Osteoblast (primary cell): ENCODE measurements at regions not wholly inside any gene's neighbourhood (a gene's known extent, or its start where the extent isn't known, plus 50 kb on each side); places are given as distances from the start of the nearest gene placed in this dataset.

ENCODE experiments used
- DNase-seq: peaks from one replicate; pipeline ENCODE4 v3.0.0; 2011; ENCODE audit warnings: low spot score, mixed read lengths; ENCODE audit not compliant: insufficient read length; ENCODE audit errors: missing footprints
- H2AFZ ChIP-seq: 2 replicates; pipeline ENCODE4 v1.6.0; 2011; ENCODE audit warnings: mild to moderate bottlenecking, low read length
- H3K27ac ChIP-seq: 2 replicates; pipeline ENCODE4 v1.5.1; 2011; ENCODE audit warnings: mild to moderate bottlenecking, low read depth, low read length, moderate library complexity
- H3K27me3 ChIP-seq: 2 replicates; pipeline ENCODE4 v1.6.0; 2012; ENCODE audit warnings: mild to moderate bottlenecking, control low read depth, inconsistent platforms, low read length, moderate library complexity; ENCODE audit not compliant: insufficient read depth
- H3K36me3 ChIP-seq: 2 replicates; pipeline ENCODE4 v1.5.1; 2011; ENCODE audit warnings: mild to moderate bottlenecking, low read length, control low read depth, moderate library complexity; ENCODE audit not compliant: insufficient read depth
- H3K4me1 ChIP-seq: 2 replicates; pipeline ENCODE4 v1.5.1; 2011; ENCODE audit warnings: mild to moderate bottlenecking, low read length, control low read depth, moderate library complexity; ENCODE audit not compliant: insufficient read depth
- H3K4me2 ChIP-seq: 2 replicates; pipeline ENCODE4 v1.6.0; 2011; ENCODE audit warnings: mild to moderate bottlenecking, low read length; ENCODE audit not compliant: insufficient read depth
- H3K4me3 ChIP-seq: fragments of 200-600 bp; sonication (generic); 3 replicates; pipeline ENCODE4 v1.5.1; 2012; ENCODE audit warnings: mild to moderate bottlenecking, low read length, inconsistent platforms; ENCODE audit not compliant: insufficient read depth
- H3K79me2 ChIP-seq: 2 replicates; pipeline ENCODE4 v1.6.0; 2012; ENCODE audit warnings: mild to moderate bottlenecking, low read length, control low read depth, inconsistent platforms; ENCODE audit not compliant: insufficient read depth
- H3K9me3 ChIP-seq: 2 replicates; pipeline ENCODE4 v1.5.1; 2011; ENCODE audit warnings: low read depth, low read length, control low read depth
- H4K20me1 ChIP-seq: 2 replicates; pipeline ENCODE4 v1.6.0; 2012; ENCODE audit warnings: mild to moderate bottlenecking, low read length, control low read depth; ENCODE audit not compliant: insufficient read depth
- CTCF ChIP-seq: IDR thresholded peaks from 2 replicates; pipeline ENCODE4 v1.5.1; 2011; ENCODE audit warnings: mild to moderate bottlenecking, low read depth, low read length, moderate library complexity; ENCODE audit errors: extremely low read depth

GRCh38 chr12:28640519-28640918 is 450.3 kb downstream of the CCDC91 start:
- H3K9me3 ChIP-seq, result no peaks in the 10 kb centered on the region
- peaks cover 3% of the 10 kb centered on the region for H3K27me3 ChIP-seq
- no peak for TF ChIP-seq CTCF
- H4K20me1 ChIP-seq, result no peaks in the 10 kb centered on the region
- no peaks in the 10 kb centered on the region for H3K79me2 ChIP-seq
- H3K4me1 ChIP-seq, result no peaks in the 10 kb centered on the region
- H3K4me3 ChIP-seq, result no peak overlapping the region
- H3K4me2 ChIP-seq, result no peak overlapping the region
- H3K27ac ChIP-seq, result no peak overlapping the region
- no peak overlapping the region for H2AFZ ChIP-seq
- no peaks in the 10 kb centered on the region for H3K36me3 ChIP-seq
- DNase-seq, result no peak

GRCh38 chr12:28645436-28645835 is 455.2 kb downstream of the CCDC91 start:
- Histone ChIP-seq H3K79me2 (no peaks in the 10 kb centered on the region), H3K4me3 (no peak overlapping the region), H3K27ac (no peak overlapping the region), H3K4me2 (no peak overlapping the region), H4K20me1 (no peaks in the 10 kb centered on the region), H3K4me1 (no peaks in the 10 kb centered on the region), H3K36me3 (no peaks in the 10 kb centered on the region), H2AFZ (no peak overlapping the region), H3K27me3 (no peaks in the 10 kb centered on the region), H3K9me3 (no peaks in the 10 kb centered on the region)
- TF ChIP-seq CTCF, result no peak
- no peak for DNase-seq

- Histone ChIP-seq H3K27me3 (no peaks in the 10 kb centered on the region), H3K79me2 (no peaks in the 10 kb centered on the region), H3K4me1 (no peaks in the 10 kb centered on the region), H3K27ac (no peak overlapping the region), H4K20me1 (no peaks in the 10 kb centered on the region), H3K36me3 (no peaks in the 10 kb centered on the region), H3K4me3 (no peak overlapping the region), H2AFZ (no peak overlapping the region), H3K4me2 (no peak overlapping the region), H3K9me3 (no peaks in the 10 kb centered on the region)
- no peak for DNase-seq
- no peak for TF ChIP-seq CTCF
Observed at GRCh38 chr12:28645891-28646290, 455.6 kb downstream of the CCDC91 start.

- Histone ChIP-seq H3K79me2 (no peaks in the 10 kb centered on the region), H2AFZ (no peak overlapping the region), H3K27ac (no peak overlapping the region), H4K20me1 (no peaks in the 10 kb centered on the region), H3K4me2 (no peak overlapping the region), H3K9me3 (no peaks in the 10 kb centered on the region), H3K4me1 (no peaks in the 10 kb centered on the region), H3K36me3 (no peaks in the 10 kb centered on the region), H3K27me3 (no peaks in the 10 kb centered on the region), H3K4me3 (no peak overlapping the region)
- no peak for TF ChIP-seq CTCF
- DNase-seq, result no peak
Observed at GRCh38 chr12:28650906-28651305, 460.6 kb downstream of the CCDC91 start.
